ENCODE measurements at regions not wholly inside any gene's neighbourhood (a gene's known extent, or its start where the extent isn't known, plus 50 kb on each side); places are given as distances from the start of the nearest gene placed in this dataset.

- DNase-seq = no peak
Measured at GRCh38 chr19:31956771-31957392, 388.5 kb upstream of the ZNF507 start.

GRCh38 chr19:31957711-31958110 lies 387.7 kb upstream of the ZNF507 start:
- DNase-seq = no peak

GRCh38 chr19:31959527-31960018 lies 385.8 kb upstream of the ZNF507 start:
- no peak for DNase-seq

GRCh38 chr19:31960474-31960873 lies 384.9 kb upstream of the ZNF507 start:
- no peak for DNase-seq

GRCh38 chr19:31961191-31961590 lies 384.2 kb upstream of the ZNF507 start:
- no peak for DNase-seq

GRCh38 chr19:31961667-31962066 lies 383.7 kb upstream of the ZNF507 start:
- no peak for DNase-seq

GRCh38 chr19:31962561-31962996 lies 382.8 kb upstream of the ZNF507 start:
- no peak for DNase-seq

GRCh38 chr19:31963746-31964145 lies 381.7 kb upstream of the ZNF507 start:
- DNase-seq = no peak

- no peak for DNase-seq
Measured at GRCh38 chr19:31969016-31969415, 376.4 kb upstream of the ZNF507 start.

- no peak for DNase-seq
Measured at GRCh38 chr19:31970027-31970461, 375.4 kb upstream of the ZNF507 start.

GRCh38 chr19:31974290-31974689 lies 371.1 kb upstream of the ZNF507 start:
- DNase-seq = no peak

GRCh38 chr19:31974941-31975340 lies 370.5 kb upstream of the ZNF507 start:
- DNase-seq = no peak

GRCh38 chr19:31975461-31975860 lies 369.9 kb upstream of the ZNF507 start:
- DNase-seq = no peak

GRCh38 chr19:31976775-31977536 lies 368.5 kb upstream of the ZNF507 start:
- no peak for DNase-seq

- DNase-seq = no peak
Measured at GRCh38 chr19:31979362-31979761, 366.0 kb upstream of the ZNF507 start.

GRCh38 chr19:31979949-31980670 lies 365.3 kb upstream of the ZNF507 start:
- no peak for DNase-seq

- no peak for DNase-seq
Measured at GRCh38 chr19:31980796-31981195, 364.6 kb upstream of the ZNF507 start.

- DNase-seq = no peak
Measured at GRCh38 chr19:31981545-31981944, 363.9 kb upstream of the ZNF507 start.

- DNase-seq = no peak
Measured at GRCh38 chr19:31983647-31984046, 361.8 kb upstream of the ZNF507 start.

- no peak for DNase-seq
Measured at GRCh38 chr19:31985001-31985605, 360.3 kb upstream of the ZNF507 start.

- no peak for DNase-seq
Measured at GRCh38 chr19:31986951-31987350, 358.5 kb upstream of the ZNF507 start.

- no peak for DNase-seq
Measured at GRCh38 chr19:31988256-31988655, 357.2 kb upstream of the ZNF507 start.

GRCh38 chr19:31991984-31992655 lies 353.3 kb upstream of the ZNF507 start:
- DNase-seq = no peak
